ENCODE measurements at regions not wholly inside any gene's neighbourhood (a gene's known extent, or its start where the extent isn't known, plus 50 kb on each side); places are given as distances from the start of the nearest gene placed in this dataset.
"Not testable (repeated sequence)": the region's sequence is repeated elsewhere in the genome, so short reads cannot be mapped to it uniquely, and the experiment has no call there.

DNA sequence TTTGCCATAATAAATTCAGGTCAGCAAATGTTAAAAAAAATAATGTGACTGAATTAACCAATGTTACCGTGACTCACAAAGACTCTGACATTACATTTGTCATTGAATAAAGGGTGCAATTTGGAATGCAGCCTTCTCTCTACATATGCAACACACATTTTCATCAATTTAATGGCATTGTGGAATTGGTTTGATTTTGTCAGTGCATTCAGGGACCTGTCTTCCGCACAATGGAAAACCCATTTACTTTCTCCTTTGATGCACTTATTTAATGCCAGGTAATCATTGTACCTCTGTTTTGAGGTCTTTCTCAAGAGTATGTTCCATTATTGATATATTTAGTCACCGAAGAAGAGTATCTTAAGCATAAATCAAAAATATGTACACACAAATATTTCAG is 1099.3 kb downstream of the SOCS6 start:
- no peak overlapping the region for H3K4me3 Mint-ChIP-seq
- POLR2A ChIA-PET: no interaction called here

DNA sequence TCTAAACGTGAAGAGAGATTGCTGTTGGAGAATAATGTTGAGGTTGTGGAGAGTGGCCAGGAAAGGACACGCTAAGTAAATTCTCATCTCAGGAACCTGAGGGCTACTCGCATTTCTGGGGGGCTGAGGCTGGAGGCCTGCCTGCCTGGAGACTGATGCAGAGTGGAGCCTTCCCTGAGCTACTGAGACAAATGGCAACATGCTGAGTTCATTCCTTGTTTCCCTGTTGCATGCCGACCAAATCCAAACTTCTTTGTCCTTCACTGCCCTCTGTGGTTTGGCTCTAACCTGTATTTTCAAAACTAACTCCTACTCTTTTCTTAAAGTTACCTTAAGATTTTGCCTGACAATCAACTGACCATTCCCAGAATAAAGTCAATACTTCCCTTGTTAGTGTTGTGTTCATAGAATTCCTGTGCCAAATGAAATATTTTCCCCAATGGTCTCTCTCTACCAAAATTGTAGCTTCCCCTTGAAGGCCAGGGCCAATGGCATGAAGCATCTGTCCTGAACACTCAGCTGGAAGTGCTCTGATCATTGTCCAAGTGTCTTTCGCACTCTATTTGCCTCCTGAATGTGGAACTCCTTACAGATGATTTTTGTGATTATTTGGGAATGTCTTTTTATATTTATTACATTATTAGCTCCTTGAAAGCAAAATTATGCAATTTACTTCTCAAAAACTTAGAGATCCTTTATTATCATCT is 1085.6 kb downstream of the SOCS6 start:
- CTCF ChIA-PET: no interaction called here
- Mint-ChIP-seq H3K27me3 (no peaks in the 10 kb centered on the region), H3K4me1 (ENCODE audit: low read depth) (no peaks in the 10 kb centered on the region), H3K4me3 (no peak overlapping the region), H3K36me3 (no peaks in the 10 kb centered on the region), H3K27ac (no peak overlapping the region), H3K9me3 (peaks cover 5% of the 10 kb centered on the region)
- POLR2A ChIA-PET: no interaction called here
- DNase-seq: no peak
- intact Hi-C loops (cut with micrococcal nuclease): no loop called here

More for the DNA sequence above, 1099.3 kb downstream of the SOCS6 start:
- no peak for DNase-seq
- Mint-ChIP-seq H3K4me1 (ENCODE audit: low read depth) (no peaks in the 10 kb centered on the region), H3K9me3 (no peaks in the 10 kb centered on the region), H3K27me3 (no peaks in the 10 kb centered on the region), H3K36me3 (no peaks in the 10 kb centered on the region), H3K27ac (no peak overlapping the region)
- CTCF ChIA-PET: no interaction called here
- intact Hi-C loops (cut with micrococcal nuclease): no loop called here

DNA sequence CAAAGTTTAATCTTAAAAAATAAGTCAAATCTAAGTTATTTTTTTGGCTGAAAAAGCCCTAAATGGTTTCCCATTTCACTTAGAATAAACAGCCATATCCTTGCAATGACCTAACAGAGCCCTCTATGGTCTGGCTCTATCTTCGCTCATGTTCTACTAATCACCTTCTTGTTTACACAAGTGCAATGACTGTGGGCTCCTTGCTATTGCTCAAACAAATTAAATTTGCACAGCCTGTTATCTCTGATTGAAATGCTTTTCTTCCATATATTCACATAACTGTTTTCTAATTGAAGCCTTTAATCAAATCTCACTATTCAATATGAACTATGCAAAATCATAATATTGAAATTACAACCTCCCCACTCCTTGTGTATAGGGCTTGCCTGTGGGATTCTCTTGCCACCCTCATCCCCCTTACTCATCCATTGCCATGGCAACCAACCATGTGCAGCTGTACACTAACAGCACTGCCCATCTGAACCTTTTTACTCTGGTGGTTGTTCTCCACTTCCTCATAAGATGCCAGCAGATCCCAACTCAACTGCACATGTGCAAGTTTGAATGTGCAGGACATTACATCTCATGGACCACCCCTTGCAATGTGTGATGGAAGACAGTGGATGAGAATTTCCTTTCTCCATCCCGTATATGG is 1083.2 kb downstream of the SOCS6 start:
- Mint-ChIP-seq H3K27ac (no peak overlapping the region), H3K9me3 (peaks cover 10% of the 10 kb centered on the region), H3K4me1 (ENCODE audit: low read depth) (no peaks in the 10 kb centered on the region), H3K4me3 (no peak overlapping the region), H3K27me3 (no peaks in the 10 kb centered on the region), H3K36me3 (no peaks in the 10 kb centered on the region)
- POLR2A ChIA-PET: no interaction called here
- CTCF ChIA-PET: no interaction called here
- intact Hi-C loops (cut with micrococcal nuclease): no loop called here
- DNase-seq: no peak

DNA sequence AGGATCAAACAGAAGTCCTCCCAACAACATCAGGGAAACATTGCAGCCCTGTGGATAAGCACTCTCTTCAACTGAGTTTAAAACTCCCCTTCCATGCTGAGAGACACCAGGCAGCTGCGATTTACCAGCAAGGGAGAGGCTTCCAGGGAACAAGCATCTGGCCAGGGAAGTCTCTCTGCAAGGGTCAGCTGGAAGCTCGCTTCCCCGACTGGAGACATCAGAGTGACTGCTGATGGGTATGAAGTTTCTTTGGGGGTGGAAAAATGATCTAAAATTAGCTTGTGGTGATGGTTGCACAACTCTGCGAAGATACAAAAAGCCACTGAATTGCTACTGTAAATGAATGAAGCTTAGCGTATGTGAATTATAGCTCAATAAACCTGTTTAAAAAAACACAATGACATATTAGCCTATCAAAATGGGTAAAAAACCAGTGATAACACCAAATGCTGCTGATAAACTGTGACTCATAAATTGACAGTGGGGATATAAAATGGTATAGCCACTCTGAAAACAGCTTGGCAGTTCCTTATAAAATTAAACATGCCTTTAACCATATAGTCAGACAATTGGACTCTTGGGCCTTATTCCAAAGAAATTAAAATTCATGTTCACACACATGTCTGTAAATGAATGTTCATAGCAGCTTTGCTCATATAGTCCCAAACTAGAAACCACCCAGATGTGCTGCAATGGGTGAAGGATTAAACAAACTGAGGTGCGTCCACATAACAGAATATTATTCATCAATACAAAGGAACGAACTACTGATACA is 1082.0 kb downstream of the SOCS6 start:
- no peaks in the 10 kb centered on the region for H3K27me3 Mint-ChIP-seq
- H3K9me3 Mint-ChIP-seq: peaks cover 18% of the 10 kb centered on the region
- ChIA-PET CTCF (no interaction called here), POLR2A (no interaction called here)
- H3K4me1 Mint-ChIP-seq (ENCODE audit: low read depth): no peaks in the 10 kb centered on the region
- DNase-seq: no peak
- H3K36me3 Mint-ChIP-seq: no peaks in the 10 kb centered on the region
- H3K4me3 Mint-ChIP-seq: no peak overlapping the region
- intact Hi-C loops (cut with micrococcal nuclease): no loop called here
- H3K27ac Mint-ChIP-seq: no peak overlapping the region

DNA sequence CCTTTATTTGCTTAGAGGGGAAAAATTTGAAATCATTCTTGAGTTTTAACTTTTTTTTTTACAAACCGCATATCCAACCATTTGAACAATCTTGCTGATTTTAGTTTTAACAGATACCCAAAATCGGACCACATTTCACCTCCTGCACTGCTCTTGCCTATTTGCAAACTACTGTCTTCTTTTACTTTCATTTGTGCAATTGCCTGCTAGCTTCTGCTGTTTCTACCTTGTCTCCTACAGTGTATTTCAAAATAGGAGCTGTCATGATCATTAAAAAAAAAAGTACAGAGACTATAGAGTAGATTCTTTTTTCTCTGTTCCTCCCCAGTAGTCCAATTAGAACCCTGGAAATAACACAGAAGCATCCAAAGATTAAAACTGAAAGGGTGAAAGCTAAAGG is 1081.2 kb downstream of the SOCS6 start:
- H3K36me3 Mint-ChIP-seq: no peaks in the 10 kb centered on the region
- no peak overlapping the region for H3K4me3 Mint-ChIP-seq
- H3K27me3 Mint-ChIP-seq: no peaks in the 10 kb centered on the region
- no peak for DNase-seq
- CTCF ChIA-PET: no interaction called here
- H3K9me3 Mint-ChIP-seq: peaks cover 20% of the 10 kb centered on the region
- intact Hi-C loops (cut with micrococcal nuclease): no loop called here
- POLR2A ChIA-PET: no interaction called here
- no peaks in the 10 kb centered on the region for H3K4me1 Mint-ChIP-seq (ENCODE audit: low read depth)
- H3K27ac Mint-ChIP-seq: no peak overlapping the region

DNA sequence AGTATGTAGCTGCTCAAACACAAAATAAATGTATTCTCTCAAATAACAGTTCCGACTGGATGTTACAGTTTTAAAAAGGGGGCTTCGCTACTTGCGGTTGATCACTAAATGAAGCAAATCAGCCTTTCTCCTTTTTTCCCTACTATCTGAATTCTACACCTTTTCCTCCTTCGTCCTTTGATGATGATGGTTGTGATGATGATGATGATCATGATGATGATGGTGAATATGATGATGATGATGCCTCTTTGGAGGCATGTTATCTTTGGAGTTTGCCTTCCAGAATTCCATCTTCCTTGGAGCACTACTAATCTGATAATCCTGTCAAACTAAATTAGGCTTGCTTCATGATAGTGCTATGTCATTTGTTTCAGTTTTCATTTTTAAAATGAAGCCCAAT is 1073.3 kb downstream of the SOCS6 start:
- no peaks in the 10 kb centered on the region for H3K36me3 Mint-ChIP-seq
- CTCF ChIA-PET: no interaction called here

DNA sequence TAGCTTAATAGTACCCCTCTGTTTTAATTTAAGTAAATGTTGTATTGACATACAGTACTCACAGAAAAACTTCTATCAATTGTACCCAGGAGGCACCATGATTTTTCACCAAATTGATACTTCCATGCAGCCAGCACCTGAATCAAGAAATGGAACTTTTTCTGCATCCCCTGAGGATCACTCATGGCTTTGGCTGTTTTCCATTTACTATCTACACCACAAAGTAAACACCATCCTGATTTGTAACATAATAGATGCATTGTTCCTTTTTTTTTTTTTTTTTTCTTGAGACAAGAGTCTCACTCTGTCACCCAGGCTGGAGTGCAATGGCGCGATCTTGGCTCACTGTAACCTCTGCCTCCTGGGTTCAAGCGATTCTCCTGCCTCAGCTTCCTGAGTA is 1066.8 kb downstream of the SOCS6 start:
- intact Hi-C loops (cut with micrococcal nuclease); CTCF ChIA-PET; DNase-seq; H3K36me3 Mint-ChIP-seq; POLR2A ChIA-PET; H3K9me3 Mint-ChIP-seq; H3K27me3 Mint-ChIP-seq; H3K4me3 Mint-ChIP-seq; H3K4me1 Mint-ChIP-seq (ENCODE audit: low read depth); H3K27ac Mint-ChIP-seq: not testable (repeated sequence)

More for the DNA sequence above, 1073.3 kb downstream of the SOCS6 start:
- Mint-ChIP-seq H3K4me3 (no peak overlapping the region), H3K27me3 (no peaks in the 10 kb centered on the region), H3K27ac (no peak overlapping the region), H3K4me1 (ENCODE audit: low read depth) (no peaks in the 10 kb centered on the region), H3K9me3 (peaks cover 13% of the 10 kb centered on the region)
- no peak for DNase-seq
- POLR2A ChIA-PET: no interaction called here
- intact Hi-C loops (cut with micrococcal nuclease): no loop called here

DNA sequence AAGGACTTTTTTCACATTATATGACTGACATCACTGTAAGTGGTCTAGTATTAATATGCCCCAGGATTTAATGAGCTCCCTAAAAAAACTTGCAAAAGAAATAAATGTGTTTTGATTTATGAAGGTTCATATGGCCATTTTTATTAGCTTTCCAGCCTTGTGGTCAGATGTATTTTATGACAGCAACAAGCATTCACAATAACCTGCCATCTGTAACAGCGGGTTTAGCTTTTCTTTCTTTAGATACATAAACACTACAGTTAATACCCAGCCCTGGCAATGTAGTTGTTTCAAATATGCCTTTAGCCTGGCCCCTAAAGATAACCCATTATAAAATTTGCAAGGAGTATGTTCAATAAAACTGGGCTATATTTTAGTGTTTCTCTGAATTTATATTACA is 1063.8 kb downstream of the SOCS6 start:
- H3K27ac Mint-ChIP-seq: no peak overlapping the region
- H3K27me3 Mint-ChIP-seq: no peaks in the 10 kb centered on the region
- DNase-seq: no peak
- H3K4me1 Mint-ChIP-seq (ENCODE audit: low read depth): no peaks in the 10 kb centered on the region
- intact Hi-C loops (cut with micrococcal nuclease): no loop called here
- no peak overlapping the region for H3K4me3 Mint-ChIP-seq
- H3K9me3 Mint-ChIP-seq: no peaks in the 10 kb centered on the region
- CTCF ChIA-PET: no interaction called here
- POLR2A ChIA-PET: no interaction called here
- H3K36me3 Mint-ChIP-seq: no peaks in the 10 kb centered on the region

DNA sequence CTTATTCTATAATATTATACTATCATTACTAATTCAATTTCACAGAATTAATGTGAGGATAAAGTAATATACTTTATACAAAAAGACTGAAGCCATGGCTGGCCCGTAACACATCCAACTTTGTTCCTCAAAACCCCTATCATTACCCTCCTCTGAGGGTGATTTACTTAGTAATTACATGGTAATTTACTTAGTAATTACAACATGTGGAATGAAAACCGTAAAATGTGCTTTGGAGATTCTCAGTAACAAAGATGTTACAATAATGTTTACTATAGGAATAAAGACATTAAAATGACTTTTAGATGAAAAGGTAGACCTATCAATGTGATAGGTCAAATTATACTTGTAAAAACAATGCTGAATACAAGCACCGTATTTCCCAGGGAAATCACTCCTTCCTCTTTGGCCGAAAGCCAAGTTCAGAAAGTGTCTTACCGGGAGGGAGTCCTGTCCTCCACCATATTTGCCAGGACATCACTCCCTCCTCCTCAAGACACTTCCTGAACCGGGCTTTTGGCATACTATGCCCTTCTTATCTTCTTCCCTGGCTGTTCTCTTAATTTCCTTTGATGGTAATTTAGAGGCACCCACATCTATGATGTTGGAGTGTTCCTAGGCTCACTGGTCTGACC is 1047.8 kb downstream of the SOCS6 start:
- Mint-ChIP-seq H3K4me3 (no peak overlapping the region), H3K27me3 (no peaks in the 10 kb centered on the region), H3K9me3 (no peaks in the 10 kb centered on the region), H3K4me1 (ENCODE audit: low read depth) (no peaks in the 10 kb centered on the region), H3K27ac (no peak overlapping the region), H3K36me3 (no peaks in the 10 kb centered on the region)
- DNase-seq: no peak
- POLR2A ChIA-PET: no interaction called here
- intact Hi-C loops (cut with micrococcal nuclease): no loop called here
- CTCF ChIA-PET: no interaction called here

DNA sequence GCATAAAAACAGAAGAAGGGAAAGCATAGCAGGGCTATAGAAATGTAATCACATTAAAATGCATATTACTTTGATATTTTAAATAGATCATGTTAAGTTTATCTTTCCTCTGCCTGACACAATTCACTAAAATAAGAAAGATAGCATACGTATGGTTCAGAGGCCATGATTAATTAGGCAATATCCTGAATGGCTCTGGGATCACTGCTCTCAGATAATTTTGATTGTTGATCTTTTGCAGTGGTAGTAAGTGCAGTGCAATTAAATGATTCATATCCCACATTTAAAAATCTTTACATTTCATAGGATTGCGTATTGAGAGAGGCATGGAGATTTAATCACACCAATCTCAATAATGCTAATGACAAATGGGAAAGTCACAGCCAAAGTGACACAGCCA is 1040.7 kb downstream of the SOCS6 start:
- CTCF ChIA-PET: no interaction called here
- Mint-ChIP-seq H3K4me3 (no peak overlapping the region), H3K36me3 (no peaks in the 10 kb centered on the region), H3K9me3 (no peaks in the 10 kb centered on the region), H3K4me1 (ENCODE audit: low read depth) (no peaks in the 10 kb centered on the region), H3K27ac (no peak overlapping the region), H3K27me3 (no peaks in the 10 kb centered on the region)
- intact Hi-C loops (cut with micrococcal nuclease): no loop called here
- DNase-seq: no peak
- POLR2A ChIA-PET: no interaction called here

DNA sequence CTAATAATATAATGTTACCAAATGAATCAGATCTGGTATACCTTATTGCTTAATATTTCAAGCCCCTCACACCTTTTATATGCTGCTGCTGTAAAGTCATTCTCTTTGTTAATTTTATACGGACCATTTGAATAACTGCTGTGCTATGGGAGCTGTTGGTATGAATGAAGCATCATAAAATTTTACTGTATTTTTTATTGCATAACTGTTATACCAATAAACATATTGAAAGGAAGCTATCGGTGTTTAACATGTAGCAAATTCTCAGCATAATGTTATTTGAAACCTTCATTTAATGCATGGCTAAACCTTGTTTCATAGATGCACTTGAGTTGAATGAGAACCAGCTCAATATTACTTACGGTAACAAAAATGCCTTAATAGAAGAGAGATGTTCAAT is 1040.3 kb downstream of the SOCS6 start:
- no peaks in the 10 kb centered on the region for H3K36me3 Mint-ChIP-seq
- CTCF ChIA-PET: interaction anchor here (0.5 kb wide), 1 partner anchor 93 kb away, joined by 3 read pairs; no protein-coding TSS in a partner anchor
- no peaks in the 10 kb centered on the region for H3K27me3 Mint-ChIP-seq
- no peak overlapping the region for H3K4me3 Mint-ChIP-seq
- no peak overlapping the region for H3K27ac Mint-ChIP-seq
- POLR2A ChIA-PET: no interaction called here
- intact Hi-C loops (cut with micrococcal nuclease): no loop called here
- H3K4me1 Mint-ChIP-seq (ENCODE audit: low read depth): no peaks in the 10 kb centered on the region
- H3K9me3 Mint-ChIP-seq: no peaks in the 10 kb centered on the region
- DNase-seq: no peak

DNA sequence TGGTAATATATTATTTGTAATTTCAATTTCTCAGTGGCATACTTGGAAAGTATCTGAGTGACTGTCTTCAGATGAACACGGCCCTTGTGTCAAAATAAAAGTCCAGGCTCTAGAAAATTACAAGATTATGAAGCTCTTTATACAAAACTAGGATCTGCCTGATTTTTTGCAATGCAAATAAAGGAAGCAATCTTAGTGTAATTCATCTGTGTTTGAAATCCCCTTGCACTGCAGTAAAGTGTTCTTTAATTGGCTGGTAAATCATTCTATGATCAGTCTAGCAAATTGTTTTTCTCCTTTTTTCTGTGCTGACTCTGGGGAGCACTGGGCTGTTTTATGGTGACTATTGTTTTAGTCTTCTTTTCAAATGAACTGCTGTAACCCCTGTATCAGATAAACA is 1039.0 kb downstream of the SOCS6 start:
- no peaks in the 10 kb centered on the region for H3K27me3 Mint-ChIP-seq
- ChIA-PET POLR2A (no interaction called here), CTCF (no interaction called here)
- H3K9me3 Mint-ChIP-seq: no peaks in the 10 kb centered on the region
- DNase-seq: no peak
- H3K4me3 Mint-ChIP-seq: no peak overlapping the region
- H3K36me3 Mint-ChIP-seq: no peaks in the 10 kb centered on the region
- H3K4me1 Mint-ChIP-seq (ENCODE audit: low read depth): no peaks in the 10 kb centered on the region
- no peak overlapping the region for H3K27ac Mint-ChIP-seq
- intact Hi-C loops (cut with micrococcal nuclease): no loop called here

All from activated CD4-positive, alpha-beta memory T cell treated with anti-CD3 and anti-CD28 coated beads for 36 hours (primary cell).